Fibroblast of lung (primary cell): ENCODE measurements at regions not wholly inside any gene's neighbourhood (a gene's known extent, or its start where the extent isn't known, plus 50 kb on each side); places are given as distances from the start of the nearest gene placed in this dataset.

ENCODE experiments used
- DNase-seq, 2 donors: peaks; one replicate each; pipeline versions ENCODE4 v3.0.0 to v3.0.0-alpha.2; 2010; ENCODE audit warnings: low read depth in 2 of 2
- H2AFZ ChIP-seq: 2 replicates; pipeline ENCODE4 v1.5.1; 2012; ENCODE audit warnings: low read length, control low read depth, inconsistent platforms
- H3K27ac ChIP-seq: 2 replicates; pipeline ENCODE4 v1.5.1; 2011; ENCODE audit warnings: low read length, control low read depth; ENCODE audit not compliant: insufficient read depth
- H3K27me3 ChIP-seq: 2 replicates; pipeline ENCODE4 v1.5.1; 2011; ENCODE audit warnings: mild to moderate bottlenecking, low read length; ENCODE audit not compliant: control insufficient read depth, insufficient read depth
- H3K36me3 ChIP-seq: 2 replicates; pipeline ENCODE4 v1.5.1; 2011; ENCODE audit warnings: low read length; ENCODE audit not compliant: control insufficient read depth, insufficient read depth
- H3K4me1 ChIP-seq: 2 replicates; pipeline ENCODE4 v1.5.1; 2011; ENCODE audit warnings: low read length; ENCODE audit not compliant: control insufficient read depth, insufficient read depth; ENCODE audit errors: extremely low read depth
- H3K4me2 ChIP-seq: 2 replicates; pipeline ENCODE4 v1.5.1; 2011; ENCODE audit warnings: low read length, control low read depth; ENCODE audit not compliant: insufficient read depth; ENCODE audit errors: extremely low read depth
- H3K4me3 ChIP-seq, 4 experiments: fragments of 200-600 bp in 1 of 4; sonication (generic) in 1 of 4; replicated peaks in 1 of 4; 2 replicates each; pipeline ENCODE4 v1.5.1; 2011 to 2016; ENCODE audit warnings: low read length in 4 of 4, low read depth in 3 of 4, mild to moderate bottlenecking in 3 of 4, control low read depth in 2 of 4, inconsistent platforms in 1 of 4, mixed read lengths in 1 of 4; ENCODE audit not compliant: insufficient read depth in 1 of 4; ENCODE audit errors: control extremely low read depth in 1 of 4
- H3K79me2 ChIP-seq: 2 replicates; pipeline ENCODE4 v1.5.1; 2012; ENCODE audit warnings: mild to moderate bottlenecking, low read length, inconsistent platforms; ENCODE audit not compliant: control insufficient read depth, insufficient read depth
- H3K9ac ChIP-seq: 2 replicates; pipeline ENCODE4 v1.5.1; 2011; ENCODE audit warnings: mild to moderate bottlenecking, low read length, control low read depth; ENCODE audit not compliant: insufficient read depth
- H3K9me3 ChIP-seq: 2 replicates; pipeline ENCODE4 v1.5.1; 2012; ENCODE audit warnings: low read depth, low read length; ENCODE audit not compliant: control insufficient read depth, insufficient read depth
- H4K20me1 ChIP-seq: 2 replicates; pipeline ENCODE4 v1.5.1; 2011; ENCODE audit warnings: low read length; ENCODE audit not compliant: control insufficient read depth, insufficient read depth; ENCODE audit errors: extremely low read depth
- CTCF ChIP-seq, 2 donors: IDR thresholded peaks in 1 of 2; conservative IDR thresholded peaks in 1 of 2; 1 replicate in 1 of 2; 2 replicates in 1 of 2; pipeline ENCODE4 v1.5.1; 2011 to 2012; ENCODE audit warnings: low read length in 2 of 2, control low read depth in 1 of 2, inconsistent platforms in 1 of 2, low read depth in 1 of 2, mild to moderate bottlenecking in 1 of 2
- EZH2 ChIP-seq: IDR thresholded peaks from 2 replicates; pipeline ENCODE4 v1.5.1; 2012; ENCODE audit warnings: low read length, control low read depth, mild to moderate bottlenecking; ENCODE audit errors: missing control alignments

GRCh38 chr3:148233403-148233802 is 464.3 kb upstream of the AGTR1 start:
- no peak for TF ChIP-seq EZH2
- TF ChIP-seq CTCF (conservative IDR thresholded peaks at IDR 0.05 in 1 of 2, IDR thresholded peaks at IDR 0.05 in 1 of 2; ENCODE audit: low read depth in 1 of 2, low read length in 2 of 2): no peak
- no peaks in the 10 kb centered on the region for H3K27me3 ChIP-seq
- H3K36me3 ChIP-seq: no peaks in the 10 kb centered on the region
- no peak overlapping the region for H2AFZ ChIP-seq
- no peak overlapping the region for H3K9ac ChIP-seq
- no peak overlapping the region for H3K27ac ChIP-seq
- H3K79me2 ChIP-seq: no peaks in the 10 kb centered on the region
- no peak overlapping the region for H3K4me2 ChIP-seq
- no peaks in the 10 kb centered on the region for H4K20me1 ChIP-seq
- no peak overlapping the region for H3K4me3 ChIP-seq
- DNase-seq: peak; percentile 23 to 41
- no peaks in the 10 kb centered on the region for H3K4me1 ChIP-seq
- H3K9me3 ChIP-seq: no peaks in the 10 kb centered on the region

- Histone ChIP-seq H3K4me2 (no peak overlapping the region), H4K20me1 (no peaks in the 10 kb centered on the region), H3K4me3 (no peak overlapping the region), H3K79me2 (no peaks in the 10 kb centered on the region), H3K36me3 (no peaks in the 10 kb centered on the region), H3K27ac (no peak overlapping the region), H3K9me3 (no peaks in the 10 kb centered on the region), H2AFZ (no peak overlapping the region), H3K27me3 (no peaks in the 10 kb centered on the region), H3K4me1 (no peaks in the 10 kb centered on the region), H3K9ac (no peak overlapping the region)
- TF ChIP-seq EZH2 (no peak), CTCF (conservative IDR thresholded peaks at IDR 0.05 in 1 of 2, IDR thresholded peaks at IDR 0.05 in 1 of 2; ENCODE audit: low read depth in 1 of 2, low read length in 2 of 2) (no peak)
- no peak for DNase-seq
Measured at GRCh38 chr3:148234536-148234935, 463.2 kb upstream of the AGTR1 start.

GRCh38 chr3:148235566-148235965 is 462.1 kb upstream of the AGTR1 start:
- H3K36me3 ChIP-seq: no peaks in the 10 kb centered on the region
- DNase-seq: no peak
- no peaks in the 10 kb centered on the region for H3K4me1 ChIP-seq
- H2AFZ ChIP-seq: no peak overlapping the region
- no peaks in the 10 kb centered on the region for H3K79me2 ChIP-seq
- H3K4me2 ChIP-seq: no peak overlapping the region
- H3K9me3 ChIP-seq: no peaks in the 10 kb centered on the region
- no peak overlapping the region for H3K4me3 ChIP-seq
- no peaks in the 10 kb centered on the region for H4K20me1 ChIP-seq
- no peaks in the 10 kb centered on the region for H3K27me3 ChIP-seq
- H3K27ac ChIP-seq: no peak overlapping the region
- no peak overlapping the region for H3K9ac ChIP-seq
- TF ChIP-seq CTCF (conservative IDR thresholded peaks at IDR 0.05 in 1 of 2, IDR thresholded peaks at IDR 0.05 in 1 of 2; ENCODE audit: low read depth in 1 of 2, low read length in 2 of 2): no peak
- TF ChIP-seq EZH2: no peak
